Stomach (tissue), 8 donors: ENCODE measurements at regions not wholly inside any gene's neighbourhood (a gene's known extent, or its start where the extent isn't known, plus 50 kb on each side); places are given as distances from the start of the nearest gene placed in this dataset.

Source experiments
- DNase-seq, 2 donors: peaks; one replicate each; pipeline versions ENCODE4 v3.0.0 to v3.0.0-alpha.2; 2013 to 2019
- H3K27ac ChIP-seq, 5 donors: fragments of 200-600 bp in 4 of 5; sonication (generic) in 4 of 5; one replicate each; pipeline ENCODE4 v1.5.1; 2013 to 2019; ENCODE audit warnings: mild to moderate bottlenecking in 1 of 5, moderate library complexity in 1 of 5
- H3K27me3 ChIP-seq, 3 donors: fragments of 200-600 bp; sonication (generic); one replicate each; pipeline ENCODE4 v1.5.1; 2017 to 2019; ENCODE audit warnings: mixed run types in 1 of 3
- H3K36me3 ChIP-seq, 4 donors: fragments of 200-600 bp; sonication (generic); 1 replicate in 3 of 4; 2 replicates in 1 of 4; pipeline ENCODE4 v1.5.1; 2016 to 2019
- H3K4me1 ChIP-seq, 4 donors: fragments of 200-600 bp; sonication (generic); one replicate each; pipeline ENCODE4 v1.5.1; 2016 to 2019
- H3K4me3 ChIP-seq, 4 donors: fragments of 200-600 bp; sonication (generic) in 3 of 4; one replicate each; pipeline ENCODE4 v1.5.1; 2016 to 2019; ENCODE audit warnings: mild to moderate bottlenecking in 1 of 4
- H3K9me3 ChIP-seq, 4 donors: fragments of 200-600 bp; sonication (generic); one replicate each; pipeline ENCODE4 v1.5.1; 2016 to 2019
- CTCF ChIP-seq, 7 experiments: fragments of 450-650 bp in 4 of 7; fragments of 200-600 bp in 3 of 7; sonication (generic) in 3 of 7; IDR thresholded peaks; one replicate each; pipeline ENCODE4 v1.5.1; 2016 to 2019; ENCODE audit warnings: antibody characterized with exemption in 7 of 7, control low read depth in 2 of 7, mild to moderate bottlenecking in 1 of 7
- EP300 ChIP-seq: sonication (generic); formaldehyde crosslinking; IDR thresholded peaks from one replicate; pipeline ENCODE4 v1.6.1; 2017; ENCODE audit warnings: antibody characterized with exemption
- POLR2A ChIP-seq, 4 donors: fragments of 450-650 bp; IDR thresholded peaks; one replicate each; pipeline ENCODE4 v1.6.1; 2016; ENCODE audit warnings: antibody characterized with exemption in 4 of 4, control low read depth in 2 of 4, mild to moderate bottlenecking in 1 of 4, moderate library complexity in 1 of 4
- POLR2AphosphoS5 ChIP-seq, 3 donors: sonication (generic); formaldehyde crosslinking; IDR thresholded peaks; one replicate each; pipeline ENCODE4 v1.6.1; 2016; ENCODE audit warnings: antibody characterized with exemption in 3 of 3
- WGBS, 5 donors: extraction: QIAGEN DNeasy Blood & Tissue Kit in 3 of 5; methylation state at CpG; one replicate each; pipeline versions ENCODE4 v1.1.5 to v1.1.7; 2013 to 2018; 5-methylcytosine and 5-hydroxymethylcytosine counted together
- intact Hi-C: fragments of 100-400 bp; cut with DNase I; formaldehyde crosslinking; loops from one replicate; pipeline ENCODE4 v1.15.1; 2023; ENCODE audit warnings: low total_unique reads
- donor health status: healthy with polysubstance abuse.
- donor health status: Bipolar disorder and iron deficiency.
- donor health status: healthy.

DNA sequence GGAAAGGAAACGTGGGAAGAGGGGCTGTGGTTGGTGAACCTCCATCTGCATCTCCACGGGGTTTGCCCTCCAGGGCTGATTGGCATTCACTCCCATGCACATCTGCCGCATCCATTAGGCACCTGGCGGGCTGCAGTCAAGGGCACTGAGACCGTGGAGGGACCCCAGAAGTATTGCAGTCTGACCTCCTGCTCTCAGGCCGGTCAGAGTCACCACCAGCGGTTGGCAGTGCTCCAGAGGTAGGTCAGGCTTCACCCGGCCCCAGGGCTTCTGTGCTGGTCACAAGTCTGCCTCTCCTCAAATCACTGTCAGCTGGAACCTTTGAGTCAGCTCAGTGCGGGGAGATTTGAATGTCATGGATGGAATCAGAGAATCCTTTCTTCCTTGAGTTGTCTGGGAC, 132.3 kb downstream of the PAPOLA start:
- intact Hi-C loops: no loop called here
- Histone ChIP-seq H3K4me3 (no peak overlapping the region), H3K27me3 (no peaks in the 10 kb centered on the region), H3K9me3 (peaks cover 0 to 9% (median 5%) of the 10 kb centered on the region in 4 donors), H3K27ac (no peak overlapping the region), H3K4me1 (no peaks in the 10 kb centered on the region), H3K36me3 (no peaks in the 10 kb centered on the region)
- TF ChIP-seq POLR2AphosphoS5 (IDR thresholded peaks at IDR 0.05) (no peak), EP300 (no peak), POLR2A (IDR thresholded peaks at IDR 0.05) (no peak), CTCF (IDR thresholded peaks at IDR 0.05) (no peak)
- DNase-seq: peak in 1 of 2 donors; percentile 17
- whole genome bisulfite sequencing, 5 donors: 58 to 77% (median 74%) methylated on average over 9 of the region's 9 CpGs

GRCh38 chr14:96634896-96635295, 132.7 kb downstream of the PAPOLA start:
- WGBS, 5 donors: 59 to 72% (median 66%) methylated on average over 5 of the region's 5 CpGs
- intact Hi-C loops: no loop called here
- no peak for DNase-seq
- no peaks in the 10 kb centered on the region for H3K4me1 ChIP-seq
- no peak overlapping the region for H3K27ac ChIP-seq
- H3K36me3 ChIP-seq: no peaks in the 10 kb centered on the region
- H3K9me3 ChIP-seq: peaks cover 0 to 5% (median 3%) of the 10 kb centered on the region in 4 donors
- TF ChIP-seq CTCF (IDR thresholded peaks at IDR 0.05): no peak
- no peak for TF ChIP-seq POLR2AphosphoS5 (IDR thresholded peaks at IDR 0.05)
- no peak for TF ChIP-seq EP300
- no peak for TF ChIP-seq POLR2A (IDR thresholded peaks at IDR 0.05)
- H3K4me3 ChIP-seq: no peak overlapping the region
- no peaks in the 10 kb centered on the region for H3K27me3 ChIP-seq

GRCh38 chr14:96635850-96636249, 133.7 kb downstream of the PAPOLA start:
- no peaks in the 10 kb centered on the region for H3K36me3 ChIP-seq
- TF ChIP-seq POLR2A (IDR thresholded peaks at IDR 0.05): no peak
- no peak for TF ChIP-seq CTCF (IDR thresholded peaks at IDR 0.05)
- H3K9me3 ChIP-seq: no peaks in the 10 kb centered on the region
- intact Hi-C loops: no loop called here
- H3K4me1 ChIP-seq: no peaks in the 10 kb centered on the region
- peak in 1 of 2 donors; percentile 9 for DNase-seq
- H3K4me3 ChIP-seq: no peak overlapping the region
- H3K27me3 ChIP-seq: no peaks in the 10 kb centered on the region
- 76 to 92% (median 87%) methylated on average over 11 of the region's 11 CpGs for WGBS, 5 donors
- no peak overlapping the region for H3K27ac ChIP-seq

- H3K36me3 ChIP-seq: no peaks in the 10 kb centered on the region
- peak in 1 of 2 donors; percentile 20 for DNase-seq
- H3K27me3 ChIP-seq: no peaks in the 10 kb centered on the region
- H3K4me1 ChIP-seq: no peaks in the 10 kb centered on the region
- H3K4me3 ChIP-seq: no peak overlapping the region
- 87 to 100% (median 92%) methylated on average over 4 to 5 of the region's 5 CpGs for WGBS, 5 donors
- H3K9me3 ChIP-seq: no peaks in the 10 kb centered on the region
- intact Hi-C loops: no loop called here
- TF ChIP-seq CTCF (IDR thresholded peaks at IDR 0.05): no peak
- TF ChIP-seq POLR2AphosphoS5 (IDR thresholded peaks at IDR 0.05): no peak
- no peak for TF ChIP-seq EP300
- no peak for TF ChIP-seq POLR2A (IDR thresholded peaks at IDR 0.05)
- H3K27ac ChIP-seq: no peak overlapping the region
These were observed 135.3 kb downstream of the PAPOLA start for GRCh38 chr14:96637521-96637920.
